Right ventricle myocardium inferior (tissue), 1 donor: ENCODE measurements at regions not wholly inside any gene's neighbourhood (a gene's known extent, or its start where the extent isn't known, plus 50 kb on each side); places are given as distances from the start of the nearest gene placed in this dataset.
"Not testable (repeated sequence)": the region's sequence is repeated elsewhere in the genome, so short reads cannot be mapped to it uniquely, and the experiment has no call there.

Experiments
- ATAC-seq: fragments of 200-7000 bp; cut with Tn5 transposase; one replicate; pipeline ENCODE4 v1.9.1; 2020; ENCODE audit warnings: mild to moderate bottlenecking, moderate library complexity
- DNase-seq: peaks from one replicate; pipeline ENCODE4 v3.0.0; 2021; ENCODE audit errors: missing footprints
- intact Hi-C: fragments of 100-400 bp; cut with DNase I; formaldehyde crosslinking; loops from one replicate; pipeline ENCODE4 v1.11.0; 2022
- donor health status: DM: no; HTN: yes; CAD: no; lungs with severe emphysema.

- intact Hi-C loops: loop anchor here (5.0 kb wide), 1 partner anchor 69 kb away; the partner anchor contains the start of gene NANOS1
- DNase-seq (no peak), ATAC-seq (no peak)
Measured at GRCh38 chr10:118957966-118958365, 71.5 kb upstream of the NANOS1 start.

GRCh38 chr10:118958559-118958958 lies 71.0 kb upstream of the NANOS1 start:
- no peak for DNase-seq
- intact Hi-C loops: loop anchor here (5.0 kb wide), 1 partner anchor 69 kb away; the partner anchor contains the start of gene NANOS1
- ATAC-seq: no peak

- ATAC-seq (peak; percentile 91), DNase-seq (peak; percentile 85)
- intact Hi-C loops: loop anchor here (5.0 kb wide), 1 partner anchor 68 kb away; the partner anchor contains the start of gene NANOS1
Measured at GRCh38 chr10:118958984-118959925, 70.3 kb upstream of the NANOS1 start.

- intact Hi-C loops: no loop called here
- no peak for ATAC-seq
- no peak for DNase-seq
Measured at GRCh38 chr10:118960157-118961090, 69.1 kb upstream of the NANOS1 start.

DNA sequence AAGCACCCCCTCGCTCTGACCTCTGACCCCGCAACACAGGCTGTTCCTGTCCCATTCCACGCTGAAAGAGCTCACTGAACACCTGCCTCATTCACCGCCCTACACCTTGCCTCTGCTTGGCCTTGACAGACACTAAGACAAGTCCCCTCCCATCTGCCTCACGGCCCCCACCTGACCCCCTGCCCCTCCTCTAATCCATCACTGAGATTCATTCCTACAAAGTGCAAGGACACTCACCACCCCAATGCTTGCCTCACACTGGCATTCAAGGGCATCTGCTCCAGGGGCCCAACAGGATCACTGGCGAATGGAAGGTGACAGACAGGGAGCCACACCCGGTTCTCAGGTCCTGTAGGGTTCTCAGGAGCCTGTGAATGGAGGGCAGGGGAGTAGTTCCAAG lies 68.1 kb upstream of the NANOS1 start:
- no peak for DNase-seq
- intact Hi-C loops: no loop called here
- ATAC-seq: no peak

DNA sequence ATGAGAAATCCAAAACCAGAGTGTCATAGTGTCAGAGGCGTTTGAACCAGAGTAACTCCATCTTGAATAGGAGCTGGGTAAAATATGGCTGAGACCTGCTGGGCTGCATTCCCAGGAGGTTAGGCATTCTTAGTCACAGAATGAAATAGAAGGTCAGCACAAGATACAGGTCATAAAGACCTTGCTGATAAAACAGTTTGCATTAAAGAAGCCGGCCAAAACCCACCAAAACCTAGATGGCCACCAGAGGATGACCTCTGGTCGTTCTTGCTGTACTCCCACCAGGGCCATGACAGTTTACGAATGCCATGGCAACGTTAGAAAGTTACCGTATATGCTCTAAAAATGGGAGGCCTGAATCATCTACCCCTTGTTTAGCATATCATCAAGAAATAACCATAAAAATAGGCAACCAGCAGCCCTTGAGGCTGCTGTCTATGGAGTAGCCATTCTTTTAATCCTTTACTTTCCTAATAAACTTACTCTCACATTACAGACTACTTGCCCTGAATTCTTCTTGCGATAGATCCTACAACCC lies 67.1 kb upstream of the NANOS1 start:
- ATAC-seq, DNase-seq, intact Hi-C loops: not testable (repeated sequence)

DNA sequence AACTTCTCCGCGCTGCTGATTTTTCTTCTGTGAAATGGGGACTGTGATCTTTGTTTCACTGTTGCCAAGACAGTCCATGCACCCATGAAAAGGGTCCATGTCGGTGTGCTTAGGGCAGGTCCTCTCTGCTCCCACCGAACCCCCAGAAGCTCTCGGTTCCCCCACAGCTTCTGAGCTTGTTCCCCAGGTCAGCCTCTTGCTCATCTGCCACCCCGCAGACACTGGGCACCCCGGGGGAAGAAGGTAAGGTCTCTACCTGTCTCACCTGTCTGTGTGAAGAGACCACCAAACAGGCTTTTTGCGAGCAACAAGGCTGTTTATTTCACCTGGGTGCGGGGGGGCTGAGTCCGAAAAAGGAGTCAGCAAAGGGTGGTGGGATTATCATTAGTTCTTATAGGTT lies 66.2 kb upstream of the NANOS1 start:
- no peak for DNase-seq
- no peak for ATAC-seq
- intact Hi-C loops: no loop called here

DNA sequence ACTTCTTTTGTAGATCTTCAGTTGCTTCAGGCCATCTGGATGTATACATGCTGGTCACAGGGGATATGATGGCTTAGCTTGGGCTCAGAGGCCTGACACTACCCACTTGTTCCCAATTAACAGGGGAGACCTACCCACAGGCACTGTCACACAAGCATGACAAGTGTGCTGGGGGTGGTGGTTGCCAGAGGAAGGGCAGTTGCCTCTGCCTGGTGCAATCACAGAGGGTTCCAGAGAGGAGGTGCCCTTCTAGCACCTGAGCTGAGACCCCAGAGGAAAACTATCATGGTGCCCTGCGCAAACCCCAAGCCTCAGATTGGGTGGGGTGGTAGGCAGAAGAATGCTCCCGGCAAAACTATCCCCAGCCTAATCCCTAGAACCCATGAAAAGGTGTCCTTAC lies 65.6 kb upstream of the NANOS1 start:
- intact Hi-C loops: no loop called here
- ATAC-seq: no peak
- no peak for DNase-seq

GRCh38 chr10:118964476-118964875 lies 65.0 kb upstream of the NANOS1 start:
- ATAC-seq, intact Hi-C loops, DNase-seq: not testable (repeated sequence)

GRCh38 chr10:118965096-118965495 lies 64.4 kb upstream of the NANOS1 start:
- DNase-seq (no peak), ATAC-seq (no peak)
- intact Hi-C loops: no loop called here

- intact Hi-C loops: no loop called here
- no peak for ATAC-seq
Measured at GRCh38 chr10:118965645-118966044, 63.9 kb upstream of the NANOS1 start.

DNA sequence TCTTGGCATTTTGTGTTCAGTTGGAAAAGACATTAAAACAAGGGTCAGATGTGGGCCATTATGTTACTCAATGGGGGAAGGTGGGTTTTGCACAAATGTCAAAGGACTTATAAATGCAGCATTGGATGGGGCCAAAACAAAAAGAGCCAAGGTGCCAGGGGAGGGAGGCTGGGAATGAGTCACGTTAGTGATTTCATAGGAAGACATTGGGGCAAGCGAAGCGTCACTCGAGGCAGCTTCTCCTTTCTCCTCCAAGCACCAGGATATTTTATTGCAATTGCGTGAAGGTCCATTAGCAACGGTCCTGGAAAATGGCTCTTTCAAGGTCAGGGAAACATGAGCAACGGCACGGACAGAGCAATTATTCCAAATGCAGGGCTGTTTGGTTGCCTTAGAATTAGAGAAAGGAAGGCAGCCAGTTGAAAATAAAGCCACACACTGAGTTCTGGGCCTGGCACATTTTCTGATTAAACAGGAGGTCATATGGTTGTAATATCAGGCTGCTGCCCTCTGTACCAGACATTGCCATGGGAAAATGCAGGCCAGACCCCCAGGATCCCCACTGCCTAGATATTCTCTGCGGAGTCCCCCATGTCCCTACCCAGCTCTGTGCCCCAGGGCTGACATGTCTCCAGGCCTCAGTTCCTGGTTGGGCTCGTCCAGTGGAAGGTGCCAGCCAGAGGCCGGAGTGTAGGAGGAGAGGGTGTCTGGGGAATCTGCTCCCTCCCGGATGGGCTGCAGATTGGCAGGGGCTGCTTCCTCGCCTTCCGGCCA lies 63.3 kb upstream of the NANOS1 start:
- DNase-seq: no peak
- intact Hi-C loops: no loop called here
- ATAC-seq: peak; percentile 73

More at GRCh38 chr10:118965645-118966044, 63.9 kb upstream of the NANOS1 start:
- DNase-seq: no peak

DNA sequence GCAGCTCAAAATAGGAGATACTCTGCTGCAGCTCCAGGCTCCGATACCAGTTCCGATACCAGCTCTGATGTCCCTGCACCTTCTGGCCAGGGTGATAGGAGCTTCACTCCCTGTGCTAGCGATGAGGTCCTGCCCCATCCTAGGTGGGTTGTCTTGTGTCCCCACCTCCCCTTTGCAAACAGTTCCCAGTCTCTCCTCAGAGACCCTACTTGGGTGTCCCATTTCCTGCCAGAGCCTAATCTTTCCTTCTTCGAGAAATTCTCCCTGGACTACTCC lies 62.7 kb upstream of the NANOS1 start:
- no peak for DNase-seq
- intact Hi-C loops: no loop called here
- no peak for ATAC-seq

GRCh38 chr10:118967160-118967559 lies 62.4 kb upstream of the NANOS1 start:
- intact Hi-C loops: no loop called here
- no peak for ATAC-seq

DNA sequence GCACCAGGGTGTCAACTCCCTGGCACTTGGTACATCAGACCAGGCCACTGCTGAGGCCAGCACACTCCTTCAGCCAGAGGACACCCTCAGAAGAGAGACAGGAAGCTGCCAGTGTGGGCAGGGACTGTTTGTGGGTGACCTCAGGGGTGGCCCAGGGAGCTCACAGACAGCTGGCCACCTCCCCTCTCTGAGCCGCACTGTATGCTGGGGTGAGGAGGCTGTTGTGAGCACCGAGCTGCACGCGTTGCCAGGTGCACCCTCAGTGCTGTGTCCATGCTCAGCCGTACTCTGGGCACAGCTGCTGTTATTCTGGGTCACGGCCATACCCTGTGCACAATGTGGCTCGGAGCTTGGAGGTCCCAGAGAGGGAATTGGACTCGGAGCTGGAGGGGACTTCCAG lies 61.5 kb upstream of the NANOS1 start:
- no peak for DNase-seq
- intact Hi-C loops: no loop called here
- peak; percentile 51 for ATAC-seq

More at GRCh38 chr10:118967160-118967559, 62.4 kb upstream of the NANOS1 start:
- DNase-seq: no peak

GRCh38 chr10:118968482-118968881 lies 61.0 kb upstream of the NANOS1 start:
- ATAC-seq: no peak
- no peak for DNase-seq
- intact Hi-C loops: no loop called here

- intact Hi-C loops: no loop called here
- no peak for DNase-seq
Measured at GRCh38 chr10:118969014-118969413, 60.5 kb upstream of the NANOS1 start.

DNA sequence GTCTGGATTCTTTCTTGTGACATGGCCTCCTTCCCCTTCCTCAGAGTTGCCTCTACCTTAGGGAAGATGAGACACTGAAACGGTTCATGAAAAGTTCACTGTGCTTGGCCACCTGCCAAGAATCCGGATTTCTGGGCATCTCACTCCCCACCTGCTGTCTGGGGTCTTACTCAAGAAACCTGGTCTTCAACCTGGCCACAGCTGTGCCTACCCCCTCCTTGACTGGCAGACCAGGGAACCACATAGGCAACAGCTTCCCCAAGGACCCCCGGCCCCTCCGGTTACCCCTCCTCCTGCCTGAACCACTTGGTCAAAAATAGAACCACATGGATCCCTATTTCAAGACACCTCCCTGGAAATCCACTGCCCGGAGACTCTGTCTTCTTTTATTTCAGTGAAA lies 58.7 kb upstream of the NANOS1 start:
- ATAC-seq (no peak), DNase-seq (no peak)
- intact Hi-C loops: no loop called here

More at GRCh38 chr10:118969014-118969413, 60.5 kb upstream of the NANOS1 start:
- ATAC-seq: no peak
